NCI-H2196 (cell line): ENCODE measurements at regions not wholly inside any gene's neighbourhood (a gene's known extent, or its start where the extent isn't known, plus 50 kb on each side); places are given as distances from the start of the nearest gene placed in this dataset.
A peak's percentile ranks its signal among the peaks of the same experiment; 100 is the strongest.

Experiments
- DNase-seq: peaks from one replicate; lab custom pipeline; 2025; ENCODE audit not compliant: unreplicated experiment; lab: John Stamatoyannopoulos, UW

DNA sequence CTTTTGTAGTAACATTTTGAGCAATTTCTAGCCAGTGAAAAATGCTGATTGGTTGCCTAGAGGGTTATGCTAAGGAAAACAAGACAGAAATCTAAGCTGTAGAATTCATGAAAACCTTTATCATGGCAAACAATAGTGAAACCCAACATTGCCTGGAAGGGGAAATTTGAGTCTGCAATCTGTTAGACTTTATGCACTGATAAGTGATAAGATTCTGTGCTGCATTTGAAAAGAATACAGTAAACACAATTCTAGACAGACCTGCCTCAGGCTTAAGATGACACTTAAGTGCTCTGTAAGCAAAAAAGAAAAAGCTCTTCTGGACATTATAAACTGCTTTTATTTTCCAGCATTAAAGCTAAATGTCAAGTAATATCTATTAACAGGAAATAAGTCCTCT is 519.3 kb downstream of the ISL1 start:
- DNase-seq = no peak

DNA sequence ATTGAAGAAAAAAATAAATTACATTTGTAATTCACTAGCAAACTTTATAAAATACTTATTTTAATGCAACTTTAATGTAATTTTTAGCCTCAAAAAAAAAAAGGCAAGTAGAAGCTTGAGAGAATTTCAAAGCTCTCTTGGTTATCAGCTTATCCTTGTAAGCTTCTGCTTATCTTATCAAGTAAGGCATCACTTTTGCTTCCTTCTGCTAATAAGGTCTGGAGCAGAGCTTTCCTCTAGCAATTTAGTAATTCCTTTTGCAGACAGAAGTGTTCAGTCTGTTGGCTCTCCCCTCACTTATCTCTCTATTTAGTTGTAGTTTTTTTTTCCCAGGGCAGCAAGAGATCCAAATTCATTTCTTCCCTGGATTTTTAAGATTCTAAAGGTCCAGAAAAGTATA is 525.0 kb downstream of the ISL1 start:
- no peak for DNase-seq

DNA sequence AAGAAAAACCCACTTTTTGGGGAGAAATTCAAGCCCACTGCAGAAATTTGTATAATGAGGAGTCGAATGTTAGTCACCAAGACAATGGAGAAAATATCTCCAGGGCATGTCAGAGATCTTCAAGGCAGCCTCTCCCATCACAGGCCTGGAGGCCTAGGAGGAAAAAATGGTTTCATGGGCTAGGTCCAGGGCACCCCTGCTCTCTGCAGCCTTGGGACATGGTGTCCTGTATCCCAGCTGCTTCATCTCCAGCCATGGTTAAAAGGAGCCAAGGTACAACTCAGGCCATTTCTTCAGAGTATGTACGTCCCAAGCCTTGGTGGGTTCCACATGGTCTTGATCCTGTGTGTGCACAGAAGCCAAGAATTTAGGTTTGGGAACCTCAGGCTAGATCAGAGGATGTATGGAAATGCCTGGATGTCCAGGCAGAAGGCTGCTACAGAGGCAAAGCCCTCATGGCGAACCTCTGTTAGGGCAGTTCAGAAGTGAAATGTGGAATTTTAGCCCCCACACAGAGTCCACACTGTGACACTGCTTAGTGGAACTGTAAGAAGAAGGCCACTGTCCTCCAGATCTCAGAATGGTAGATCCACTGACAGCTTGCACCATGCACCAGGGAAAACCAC is 561.4 kb downstream of the ISL1 start:
- no peak for DNase-seq

DNA sequence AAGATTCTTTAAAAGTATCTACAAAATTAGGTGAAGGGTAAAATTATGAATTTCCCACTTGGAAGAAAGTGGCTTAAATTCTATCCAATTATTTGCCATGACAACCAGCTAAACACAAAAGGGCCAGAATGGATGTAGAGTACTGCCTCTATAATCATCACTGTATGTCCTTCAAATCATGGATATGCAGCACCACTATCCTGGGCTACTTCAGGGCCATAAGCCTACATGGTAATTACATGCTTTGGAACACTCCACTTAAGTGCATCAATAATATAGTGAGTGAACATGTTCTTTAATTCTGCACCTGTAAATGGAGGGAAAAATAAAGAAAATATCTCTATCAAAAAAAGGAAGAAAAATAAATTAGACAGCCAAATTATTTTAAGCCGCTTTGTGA is 575.2 kb downstream of the ISL1 start:
- no peak for DNase-seq

DNA sequence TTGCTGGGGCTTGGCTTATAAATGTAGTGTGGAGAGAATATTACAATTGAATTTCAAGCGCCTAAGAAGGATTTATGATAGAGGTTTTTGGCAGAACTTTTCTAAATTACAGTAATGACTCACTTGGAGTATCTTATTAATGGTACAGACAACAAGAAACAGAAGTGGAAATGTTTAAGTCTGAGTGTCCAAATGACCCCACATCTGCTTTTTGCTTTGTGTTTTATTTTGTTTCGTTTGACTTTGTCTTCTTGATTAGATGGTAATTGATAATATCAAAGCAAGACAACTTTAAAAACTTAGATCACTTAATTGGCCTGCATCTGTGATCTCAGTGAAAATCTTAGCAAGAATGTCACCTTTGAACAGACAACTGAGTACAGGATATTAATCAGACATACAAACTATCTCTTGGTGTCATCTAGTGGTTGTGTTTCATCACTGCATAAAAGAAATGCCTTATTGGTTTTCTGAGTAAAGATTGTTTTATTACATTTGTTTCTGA is 577.4 kb downstream of the ISL1 start:
- no peak for DNase-seq

DNA sequence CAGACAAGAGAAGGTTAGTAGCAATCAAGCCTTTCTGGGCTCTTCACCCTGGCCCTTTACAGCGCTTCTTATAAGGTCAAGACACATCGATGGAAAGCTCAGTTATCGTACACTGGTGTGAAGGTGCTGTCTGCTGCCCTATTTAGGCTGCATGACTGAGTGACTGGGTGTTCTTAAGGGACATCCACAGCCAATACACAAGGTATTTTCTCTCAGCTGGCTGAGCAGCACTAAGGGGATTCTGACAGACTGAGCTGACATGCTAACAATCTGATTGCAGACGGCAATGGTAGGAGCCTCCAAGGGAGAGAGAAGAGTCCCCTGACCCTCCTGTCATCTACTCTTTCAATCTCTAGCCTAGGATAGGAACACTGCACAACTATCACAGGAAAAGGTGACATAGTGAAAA is 577.9 kb downstream of the ISL1 start:
- no peak for DNase-seq

DNA sequence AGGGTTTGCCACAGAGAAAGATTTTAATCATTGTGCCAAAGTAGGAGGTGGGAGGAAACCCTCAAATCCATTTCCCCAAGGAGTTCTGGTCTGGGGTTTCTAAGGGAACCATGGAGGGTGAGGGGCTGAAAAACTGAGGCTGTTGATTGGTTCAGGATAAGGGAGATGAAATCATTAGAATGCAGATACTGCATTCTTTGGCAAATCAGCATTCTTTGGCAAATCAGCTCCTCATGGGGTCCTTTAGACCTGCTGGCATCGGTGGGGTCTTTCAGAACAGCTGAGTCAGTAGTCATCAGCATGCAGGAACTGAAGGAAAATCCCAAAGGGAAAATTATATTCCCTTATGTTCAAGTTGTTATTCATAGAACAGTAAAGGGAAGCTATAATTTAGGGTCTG is 585.5 kb downstream of the ISL1 start:
- no peak for DNase-seq

DNA sequence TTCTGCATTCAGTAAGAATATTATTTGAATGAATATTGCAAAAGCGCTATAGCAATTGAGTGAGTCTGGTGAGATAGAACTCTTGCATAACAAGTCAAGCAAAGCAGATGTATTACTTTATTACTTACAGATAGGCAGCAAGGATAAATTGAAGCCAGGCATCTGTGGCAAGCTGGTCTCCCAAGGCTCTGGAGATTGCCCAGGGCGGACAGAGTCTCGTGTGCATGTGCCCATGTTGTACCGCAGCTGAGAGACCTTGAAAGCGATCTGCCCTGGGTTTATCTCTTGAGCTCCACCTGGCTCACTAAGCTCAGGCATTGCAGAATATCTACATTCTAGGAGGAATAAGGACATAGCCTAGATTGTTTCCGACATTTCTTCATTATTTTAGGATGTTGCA is 591.6 kb downstream of the ISL1 start:
- no peak for DNase-seq

DNA sequence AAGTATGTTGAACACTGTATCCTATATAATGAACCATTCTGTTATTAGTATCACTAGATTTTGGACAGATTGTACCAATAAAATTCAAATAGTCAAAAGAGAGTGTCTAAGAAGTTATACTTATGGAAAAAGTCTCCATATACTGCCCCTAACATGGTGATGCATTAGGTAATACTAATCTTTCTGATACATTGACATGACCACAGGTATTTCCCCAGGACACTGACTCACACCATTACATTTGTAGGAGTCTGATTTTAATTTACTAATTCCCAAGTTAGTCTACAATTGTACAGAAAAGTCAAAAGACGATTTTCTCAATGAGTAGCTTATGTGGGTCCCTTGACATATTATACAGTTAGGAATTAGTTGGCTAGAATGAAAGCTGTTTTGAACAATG is 593.8 kb downstream of the ISL1 start:
- no peak for DNase-seq

DNA sequence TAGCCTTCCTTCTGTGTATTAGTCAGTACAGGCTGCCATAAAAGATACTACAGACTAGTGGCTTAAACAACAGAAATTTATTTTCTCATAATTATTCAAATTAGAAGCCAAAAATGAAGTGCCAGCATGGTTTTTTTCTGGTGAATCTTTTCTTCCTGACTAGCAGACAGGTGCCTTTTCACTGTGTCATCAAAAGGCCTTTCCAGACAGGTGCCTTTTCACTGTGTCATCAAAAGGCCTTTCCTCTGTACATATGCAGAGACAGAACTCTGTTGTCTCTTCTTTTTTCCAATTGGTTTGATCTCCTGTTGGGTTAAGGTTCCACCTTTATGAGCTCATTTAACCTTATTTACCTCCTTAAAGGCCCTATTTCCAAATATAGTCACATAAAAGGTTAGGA is 599.9 kb downstream of the ISL1 start:
- no peak for DNase-seq

DNA sequence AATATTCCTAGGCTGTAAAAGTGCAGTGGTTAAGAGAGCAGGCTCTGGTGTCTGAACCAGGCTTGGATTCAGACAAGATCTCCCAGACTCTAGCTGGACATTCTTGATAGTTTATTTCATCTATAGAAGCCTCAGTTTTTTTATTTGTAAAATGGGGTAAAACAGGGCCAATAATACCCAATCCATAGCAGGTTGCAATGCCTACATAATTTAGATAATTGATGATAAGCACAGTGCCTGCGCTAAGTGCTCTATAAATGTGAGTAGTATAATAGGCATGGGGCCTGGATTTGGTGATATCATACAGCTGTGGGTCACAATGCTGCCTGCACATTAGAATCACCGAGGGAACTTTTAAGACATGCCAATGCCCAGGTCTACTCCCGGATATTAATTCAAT is 603.5 kb downstream of the ISL1 start:
- DNase-seq = no peak

DNA sequence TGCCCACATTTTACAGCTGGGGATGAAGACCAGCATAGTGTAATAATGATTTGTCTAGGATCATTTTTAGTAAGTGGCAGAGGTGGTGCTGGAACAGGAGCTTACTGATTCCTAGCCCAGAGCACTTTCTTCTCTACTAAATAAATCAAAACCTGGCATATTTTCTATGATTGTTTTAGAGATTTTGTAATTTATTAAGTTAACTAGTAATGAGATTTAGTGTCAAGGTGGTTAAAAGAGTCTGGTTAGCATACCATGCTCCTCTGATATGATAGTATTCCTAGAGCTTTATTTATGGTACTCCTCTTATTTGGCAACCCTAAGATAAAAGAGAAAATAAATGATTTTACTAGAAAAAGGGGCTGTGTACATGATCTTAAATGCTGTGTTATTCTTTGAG is 604.0 kb downstream of the ISL1 start:
- no peak for DNase-seq

DNA sequence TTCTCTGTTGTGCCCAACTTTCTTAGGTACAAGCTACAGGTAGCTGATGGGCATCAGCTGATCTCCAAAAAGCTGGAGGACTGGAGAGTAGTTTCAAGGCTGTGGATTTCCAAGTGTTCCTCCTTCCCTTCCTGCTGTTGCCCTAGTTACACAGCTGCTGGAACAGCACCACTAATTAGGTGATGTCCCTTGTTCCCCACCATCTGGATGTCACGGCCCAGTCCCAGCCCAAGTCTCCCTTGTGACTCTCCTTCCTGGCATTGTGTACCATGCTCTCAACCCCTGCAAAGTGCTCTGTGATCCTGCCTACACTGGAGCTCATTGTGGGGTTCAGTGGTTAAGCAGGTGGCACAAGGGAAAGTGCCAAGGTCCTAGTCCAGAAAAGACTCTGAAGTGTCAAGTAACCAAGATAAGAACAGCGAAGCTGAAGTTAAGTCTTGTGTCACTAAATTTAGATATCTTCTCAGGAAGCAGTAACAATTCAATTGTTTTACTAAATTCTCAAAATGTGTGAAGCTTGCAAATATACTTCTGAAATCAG is 604.5 kb downstream of the ISL1 start:
- DNase-seq = no peak

DNA sequence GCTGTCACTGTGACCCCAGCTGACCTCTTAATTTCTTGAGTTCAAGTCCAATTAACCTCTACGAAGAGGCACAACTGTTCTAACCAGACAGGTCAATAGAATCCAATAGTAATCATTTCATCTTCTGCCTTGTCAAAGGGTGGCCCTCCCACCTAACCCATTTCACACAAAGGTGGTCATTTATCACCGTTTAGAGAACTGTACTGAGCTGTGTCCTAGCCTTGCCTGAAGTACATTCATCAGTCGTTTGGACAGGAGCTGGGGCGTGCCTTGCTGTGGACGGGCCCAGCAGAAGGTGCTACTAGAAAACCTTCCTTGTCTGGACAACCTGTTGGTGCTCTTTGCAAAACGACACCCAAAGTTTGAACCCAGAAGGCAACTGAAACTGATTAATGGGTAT is 605.4 kb downstream of the ISL1 start:
- DNase-seq = no peak

DNA sequence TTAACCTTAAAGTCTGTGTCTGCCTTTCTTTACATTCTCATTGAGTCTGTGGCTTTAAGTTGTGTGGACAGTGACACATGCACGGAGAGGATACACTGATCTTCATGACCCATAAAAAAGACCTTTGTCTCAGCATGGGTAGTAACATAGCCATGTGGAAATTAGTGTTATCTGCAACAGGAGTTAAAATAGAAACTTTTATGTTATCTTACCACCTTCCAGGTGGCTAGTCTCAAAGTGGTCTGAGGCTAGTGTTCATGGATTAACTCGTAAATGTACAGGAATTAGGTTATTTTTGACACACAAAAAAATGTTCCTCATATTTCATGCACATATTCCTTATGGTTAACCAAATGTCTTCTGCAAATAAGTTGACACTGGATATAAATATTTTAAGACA is 607.0 kb downstream of the ISL1 start:
- no peak for DNase-seq

DNA sequence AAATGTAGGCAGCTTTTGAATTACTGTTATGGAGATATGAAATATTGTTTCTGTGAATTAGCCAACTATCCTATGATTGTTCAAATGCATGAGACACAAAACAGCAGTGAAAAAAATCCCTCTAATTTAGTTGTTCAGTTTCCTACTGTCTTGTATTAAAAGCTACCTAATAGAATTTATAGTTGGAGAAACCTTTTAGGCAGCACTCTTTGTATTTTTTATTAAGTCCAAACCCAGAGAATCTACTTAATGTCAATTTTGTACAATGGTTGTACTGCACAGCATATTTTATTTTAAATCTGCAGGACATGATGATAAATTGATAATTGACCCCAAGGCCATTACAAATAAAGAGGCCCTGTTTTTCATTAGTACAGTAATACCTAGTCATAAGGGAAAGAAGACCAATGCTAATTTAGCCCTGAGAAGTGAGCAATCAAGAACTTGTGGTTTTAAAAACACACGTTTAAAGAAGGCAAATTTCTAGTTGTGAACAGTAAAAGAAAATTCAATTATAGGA is 607.5 kb downstream of the ISL1 start:
- DNase-seq = no peak

DNA sequence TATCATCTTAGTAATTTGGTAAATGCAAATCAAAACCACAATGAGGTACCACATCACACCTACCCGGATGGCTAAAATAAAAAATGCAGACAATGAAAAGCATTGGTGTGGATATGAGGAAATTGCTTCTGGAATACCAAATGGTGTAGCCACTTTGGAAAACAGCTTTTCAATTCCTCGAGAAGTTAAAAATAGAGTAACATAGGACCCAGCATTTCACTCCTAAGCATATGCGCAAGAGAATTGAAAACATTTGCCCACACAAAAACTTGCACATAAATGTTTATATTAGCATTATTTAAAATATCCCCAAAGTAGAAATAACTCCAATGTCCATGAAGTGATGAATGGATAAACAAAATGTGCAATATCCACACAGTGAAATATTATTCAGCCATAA is 608.7 kb downstream of the ISL1 start:
- no peak for DNase-seq

DNA sequence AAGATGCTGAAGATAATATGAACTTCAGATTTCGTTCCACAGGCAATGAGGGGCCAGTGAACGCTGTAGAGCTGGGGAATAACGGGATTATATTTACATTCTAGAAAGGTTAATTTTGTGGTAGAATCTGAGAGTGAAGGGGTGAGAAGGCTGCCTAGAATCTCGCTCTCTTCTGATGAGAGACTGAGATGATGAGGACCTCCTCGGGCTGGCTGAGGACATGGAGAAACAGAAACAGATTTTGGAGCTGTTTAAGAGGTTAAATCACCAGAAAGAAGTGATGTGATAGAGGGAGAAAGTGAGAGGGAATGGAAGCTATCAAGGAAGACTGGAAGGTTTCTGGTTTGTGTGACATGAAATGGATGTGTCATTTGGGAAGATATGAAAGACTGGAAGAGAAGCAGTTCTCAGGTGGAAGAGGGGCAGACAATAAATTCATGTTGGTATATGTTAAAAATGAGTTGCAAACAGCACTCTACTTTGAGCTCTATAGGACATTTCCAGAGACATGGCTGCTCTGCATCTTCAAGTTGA is 612.6 kb downstream of the ISL1 start:
- no peak for DNase-seq

DNA sequence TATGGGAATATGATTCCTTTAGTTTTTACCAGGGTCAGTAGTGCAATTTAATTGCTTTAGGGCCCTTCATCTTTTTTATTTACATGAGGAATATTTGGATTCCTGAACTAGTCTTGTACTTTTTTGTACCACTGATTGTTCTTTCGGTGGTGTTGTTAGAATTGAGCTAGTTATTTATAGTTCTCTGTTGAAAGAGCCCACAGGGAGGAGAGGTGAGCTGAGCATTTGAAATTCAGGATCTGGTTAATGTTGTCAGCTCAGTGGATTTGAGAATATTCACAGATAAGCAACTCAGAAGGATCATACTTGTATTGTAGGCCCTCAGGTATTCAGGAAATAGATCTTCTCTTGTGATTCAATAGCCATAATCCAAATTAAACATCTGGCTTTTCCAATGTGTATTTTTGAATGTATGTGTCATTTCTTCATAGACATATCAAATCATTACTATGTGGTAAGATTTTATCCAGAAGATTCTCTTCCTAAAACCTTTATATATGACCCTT is 613.2 kb downstream of the ISL1 start:
- DNase-seq = no peak

DNA sequence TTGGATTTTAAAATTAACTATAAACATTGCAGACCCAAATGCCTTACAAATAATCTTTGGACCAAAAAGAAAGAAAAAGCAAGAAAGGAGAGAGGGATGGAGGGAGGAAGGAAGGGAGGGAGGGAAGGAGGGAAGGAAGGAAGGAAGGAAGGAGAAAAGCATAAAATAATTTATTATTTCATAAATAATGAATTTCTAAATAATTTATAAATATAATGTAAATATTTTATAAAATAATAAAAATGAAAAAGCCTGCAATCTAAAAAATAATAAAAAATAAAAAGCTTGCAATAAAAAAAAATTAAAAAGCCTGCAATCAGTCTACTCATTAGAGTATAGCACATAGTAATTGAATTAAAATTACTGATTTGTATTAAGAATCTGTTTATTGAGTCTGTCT is 614.3 kb downstream of the ISL1 start:
- DNase-seq = no peak

DNA sequence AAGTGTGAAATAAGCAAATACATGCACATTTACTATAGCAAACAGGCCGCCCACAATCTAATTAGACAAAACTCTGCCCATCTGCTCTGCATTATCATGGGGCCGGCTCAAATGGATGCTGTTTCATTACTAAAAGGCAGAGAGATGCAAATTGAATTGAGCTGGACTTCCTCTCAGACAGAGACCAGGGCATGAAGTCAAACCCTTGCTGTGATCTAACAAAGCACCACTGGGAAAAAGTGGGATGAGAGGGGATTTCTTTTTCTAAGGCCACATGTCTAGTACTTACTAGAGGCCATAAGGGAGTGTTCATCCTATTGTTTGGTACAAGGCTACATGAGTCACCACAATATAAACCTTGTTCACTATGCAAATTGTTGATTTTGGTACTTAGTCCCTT is 614.7 kb downstream of the ISL1 start:
- DNase-seq = no peak

DNA sequence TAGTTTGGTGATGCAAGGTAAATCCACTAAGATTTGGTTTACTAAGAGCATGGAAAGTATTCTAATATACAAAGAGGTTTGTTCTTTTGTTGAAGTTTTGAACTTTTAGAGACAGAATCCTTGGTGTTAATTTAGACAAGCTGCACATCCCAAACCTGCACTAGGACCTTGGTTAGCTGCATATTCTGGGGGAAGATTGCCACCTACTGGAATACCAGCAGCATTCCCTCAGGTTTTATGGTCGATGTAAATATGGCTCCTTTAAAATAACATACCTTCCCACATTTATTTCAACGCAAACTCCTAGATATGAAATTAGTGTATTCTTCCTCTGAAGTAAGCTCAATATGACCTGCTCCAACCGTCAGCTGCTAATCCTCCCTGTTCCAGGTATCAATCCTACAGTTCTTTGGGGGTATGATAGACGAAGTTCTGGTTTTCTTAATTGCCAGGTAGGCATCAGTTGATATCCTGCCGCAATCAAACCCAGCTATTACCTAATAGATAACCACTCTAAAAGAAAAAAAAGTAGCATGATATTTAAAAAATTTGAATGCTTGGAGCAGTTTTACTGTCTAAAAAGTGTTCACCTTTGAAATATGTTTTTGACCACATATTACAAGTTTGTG is 624.1 kb downstream of the ISL1 start:
- peak; percentile 1 for DNase-seq
